ENCODE measurements at regions not wholly inside any gene's neighbourhood (a gene's known extent, or its start where the extent isn't known, plus 50 kb on each side); places are given as distances from the start of the nearest gene placed in this dataset.

- no peak for DNase-seq (ENCODE audit: low spot score)
- in situ Hi-C loops (cut with MboI; ENCODE audit: low sequenced_read_pairs, unreplicated experiment), result no loop called here
- TF ChIP-seq, protein P1, sequence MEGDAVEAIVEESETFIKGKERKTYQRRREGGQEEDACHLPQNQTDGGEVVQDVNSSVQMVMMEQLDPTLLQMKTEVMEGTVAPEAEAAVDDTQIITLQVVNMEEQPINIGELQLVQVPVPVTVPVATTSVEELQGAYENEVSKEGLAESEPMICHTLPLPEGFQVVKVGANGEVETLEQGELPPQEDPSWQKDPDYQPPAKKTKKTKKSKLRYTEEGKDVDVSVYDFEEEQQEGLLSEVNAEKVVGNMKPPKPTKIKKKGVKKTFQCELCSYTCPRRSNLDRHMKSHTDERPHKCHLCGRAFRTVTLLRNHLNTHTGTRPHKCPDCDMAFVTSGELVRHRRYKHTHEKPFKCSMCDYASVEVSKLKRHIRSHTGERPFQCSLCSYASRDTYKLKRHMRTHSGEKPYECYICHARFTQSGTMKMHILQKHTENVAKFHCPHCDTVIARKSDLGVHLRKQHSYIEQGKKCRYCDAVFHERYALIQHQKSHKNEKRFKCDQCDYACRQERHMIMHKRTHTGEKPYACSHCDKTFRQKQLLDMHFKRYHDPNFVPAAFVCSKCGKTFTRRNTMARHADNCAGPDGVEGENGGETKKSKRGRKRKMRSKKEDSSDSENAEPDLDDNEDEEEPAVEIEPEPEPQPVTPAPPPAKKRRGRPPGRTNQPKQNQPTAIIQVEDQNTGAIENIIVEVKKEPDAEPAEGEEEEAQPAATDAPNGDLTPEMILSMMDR (IDR thresholded peaks at IDR 0.05; ENCODE audit: borderline replicate concordance, control extremely low read depth, extremely low read depth, insufficient read depth, missing control alignments), result no peak
Measured at GRCh38 chr12:68490476-68490875, 120.2 kb upstream of the RAP1B start.

DNA sequence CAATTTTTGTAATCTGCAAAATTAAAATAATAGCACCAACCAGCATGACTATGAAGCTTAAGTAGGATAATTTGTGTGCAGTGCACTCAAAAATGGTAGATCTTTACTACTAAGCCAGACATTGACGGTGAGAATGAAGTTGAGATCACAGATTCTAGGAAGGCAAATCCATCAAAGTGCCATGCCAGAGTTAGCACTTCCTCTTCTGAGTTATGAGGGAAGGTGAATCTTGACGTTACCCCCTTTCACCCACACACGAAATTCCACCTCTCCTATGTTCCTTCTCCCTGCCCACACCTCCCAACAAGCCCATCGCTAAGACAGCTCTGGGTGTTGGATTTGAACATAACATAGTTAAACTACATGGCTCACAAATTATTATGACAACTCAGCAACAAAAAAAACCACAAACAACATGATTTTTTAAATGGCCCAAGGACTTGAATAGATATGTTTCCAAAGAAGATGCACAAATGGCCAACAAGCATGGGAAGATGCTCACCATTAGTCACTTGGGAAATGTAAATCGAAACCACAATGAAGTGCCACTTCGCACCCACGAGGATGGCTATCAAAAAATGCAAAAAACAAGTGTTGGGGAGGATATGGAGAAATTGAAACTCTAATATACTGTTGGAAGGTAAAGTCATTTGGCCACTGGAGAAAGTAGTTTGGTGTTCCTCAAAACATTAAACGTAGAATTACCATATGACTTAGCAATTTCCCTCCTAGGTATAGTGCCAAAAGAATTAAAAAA lies 119.3 kb upstream of the RAP1B start:
- no peak for DNase-seq (ENCODE audit: low spot score)
- in situ Hi-C loops (cut with MboI; ENCODE audit: low sequenced_read_pairs, unreplicated experiment), result no loop called here
- TF ChIP-seq, protein P1 (IDR thresholded peaks at IDR 0.05; ENCODE audit: borderline replicate concordance, control extremely low read depth, extremely low read depth, insufficient read depth, missing control alignments), result no peak

- DNase-seq (ENCODE audit: low spot score), result no peak
- in situ Hi-C loops (cut with MboI; ENCODE audit: low sequenced_read_pairs, unreplicated experiment), result no loop called here
- TF ChIP-seq, protein P1 (IDR thresholded peaks at IDR 0.05; ENCODE audit: borderline replicate concordance, control extremely low read depth, extremely low read depth, insufficient read depth, missing control alignments), result no peak
Measured at GRCh38 chr12:68495336-68496070, 115.2 kb upstream of the RAP1B start.

GRCh38 chr12:68497107-68497506 lies 113.6 kb upstream of the RAP1B start:
- DNase-seq (ENCODE audit: low spot score), result peak; percentile 27
- TF ChIP-seq, protein P1 (IDR thresholded peaks at IDR 0.05; ENCODE audit: borderline replicate concordance, control extremely low read depth, extremely low read depth, insufficient read depth, missing control alignments), result no peak
- in situ Hi-C loops (cut with MboI; ENCODE audit: low sequenced_read_pairs, unreplicated experiment), result no loop called here

- TF ChIP-seq, protein P1 (IDR thresholded peaks at IDR 0.05; ENCODE audit: borderline replicate concordance, control extremely low read depth, extremely low read depth, insufficient read depth, missing control alignments), result no peak
- in situ Hi-C loops (cut with MboI; ENCODE audit: low sequenced_read_pairs, unreplicated experiment), result no loop called here
Measured at GRCh38 chr12:68497702-68498101, 113.0 kb upstream of the RAP1B start.

GRCh38 chr12:68498736-68499135 lies 112.0 kb upstream of the RAP1B start:
- TF ChIP-seq, protein P1 (IDR thresholded peaks at IDR 0.05; ENCODE audit: borderline replicate concordance, control extremely low read depth, extremely low read depth, insufficient read depth, missing control alignments), result no peak
- DNase-seq (ENCODE audit: low spot score), result no peak
- in situ Hi-C loops (cut with MboI; ENCODE audit: low sequenced_read_pairs, unreplicated experiment), result no loop called here

More at GRCh38 chr12:68497702-68498101, 113.0 kb upstream of the RAP1B start:
- DNase-seq (ENCODE audit: low spot score), result no peak

All from GM13976 (cell line).